ENCODE measurements at regions not wholly inside any gene's neighbourhood (a gene's known extent, or its start where the extent isn't known, plus 50 kb on each side); places are given as distances from the start of the nearest gene placed in this dataset.

GRCh38 chr13:107031716-107032115, 463.8 kb upstream of the ARGLU1 start:
- TF ChIP-seq CTCF (conservative IDR thresholded peaks at IDR 0.05), result no peak
- no peak overlapping the region for H3K27ac ChIP-seq

- H3K27ac ChIP-seq, result no peak overlapping the region
- no peak for TF ChIP-seq CTCF (conservative IDR thresholded peaks at IDR 0.05)
Observed at GRCh38 chr13:107028751-107029150, 460.8 kb upstream of the ARGLU1 start.

- no peak overlapping the region for H3K27ac ChIP-seq
- TF ChIP-seq CTCF (conservative IDR thresholded peaks at IDR 0.05), result no peak
Observed at GRCh38 chr13:107025991-107026390, 458.1 kb upstream of the ARGLU1 start.

GRCh38 chr13:107023335-107023734, 455.4 kb upstream of the ARGLU1 start:
- TF ChIP-seq CTCF (conservative IDR thresholded peaks at IDR 0.05), result no peak
- H3K27ac ChIP-seq, result no peak overlapping the region

GRCh38 chr13:107020393-107020792, 452.5 kb upstream of the ARGLU1 start:
- no peak for TF ChIP-seq CTCF (conservative IDR thresholded peaks at IDR 0.05)
- H3K27ac ChIP-seq, result no peak overlapping the region

- TF ChIP-seq CTCF (conservative IDR thresholded peaks at IDR 0.05), result no peak
- H3K27ac ChIP-seq, result no peak overlapping the region
Observed at GRCh38 chr13:107018285-107018684, 450.3 kb upstream of the ARGLU1 start.

- TF ChIP-seq CTCF (conservative IDR thresholded peaks at IDR 0.05), result no peak
- H3K27ac ChIP-seq, result no peak overlapping the region
Observed at GRCh38 chr13:107006661-107007060, 438.7 kb upstream of the ARGLU1 start.

GRCh38 chr13:107005577-107005976, 437.6 kb upstream of the ARGLU1 start:
- no peak for TF ChIP-seq CTCF (conservative IDR thresholded peaks at IDR 0.05)
- H3K27ac ChIP-seq, result no peak overlapping the region

Measured in VCaP (cell line).